HL-60 (cell line): ENCODE measurements at regions not wholly inside any gene's neighbourhood (a gene's known extent, or its start where the extent isn't known, plus 50 kb on each side); places are given as distances from the start of the nearest gene placed in this dataset.

Source experiments
- DNase-seq, 2 experiments: peaks; one replicate each; pipeline ENCODE4 v3.0.0-alpha.2; 2010 to 2020; ENCODE audit warnings: low read depth in 1 of 2, low spot score in 1 of 2
- H3K27ac ChIP-seq: fragments of 250-450 bp; sonication (Bioruptor Pico); replicated peaks from 2 replicates; pipeline ENCODE4 v1.5.1; 2020; ENCODE audit warnings: mild to moderate bottlenecking, moderate library complexity
- H3K27me3 ChIP-seq: fragments of 250-450 bp; sonication (Bioruptor Pico); 2 replicates; pipeline ENCODE4 v1.5.1; 2021; ENCODE audit warnings: mild to moderate bottlenecking, moderate library complexity; ENCODE audit not compliant: insufficient read depth, poor library complexity, severe bottlenecking
- H3K4me3 ChIP-seq: replicated peaks from 2 replicates; pipeline ENCODE4 v1.5.1; 2011; ENCODE audit warnings: mild to moderate bottlenecking, control low read depth, low read length; ENCODE audit not compliant: insufficient read depth
- CTCF ChIP-seq: IDR thresholded peaks from one replicate; pipeline ENCODE4 v1.5.1; 2011; ENCODE audit warnings: low read length, control low read depth, inconsistent platforms; ENCODE audit not compliant: insufficient read depth
- GABPA ChIP-seq: IDR thresholded peaks from 2 replicates; pipeline ENCODE4 v1.6.1; 2012; ENCODE audit warnings: low read depth
- POLR2AphosphoS5 ChIP-seq: IDR thresholded peaks from 2 replicates; pipeline ENCODE4 v1.6.1; 2012; ENCODE audit warnings: low read depth
- REST ChIP-seq: IDR thresholded peaks from 2 replicates; pipeline ENCODE4 v1.6.1; 2012; ENCODE audit warnings: low read depth; ENCODE audit not compliant: insufficient replicate concordance
- SPI1 ChIP-seq: IDR thresholded peaks from 2 replicates; pipeline ENCODE4 v1.6.1; 2012; ENCODE audit warnings: low read depth, mild to moderate bottlenecking, borderline replicate concordance

GRCh38 chr15:58355382-58355971, 76.3 kb upstream of the LIPC start:
- no peak for TF ChIP-seq SPI1
- TF ChIP-seq POLR2AphosphoS5: no peak
- no peak for TF ChIP-seq REST
- no peak for TF ChIP-seq GABPA
- no peak for TF ChIP-seq CTCF

GRCh38 chr15:58355973-58356372, 75.8 kb upstream of the LIPC start:
- H3K27ac ChIP-seq: no peak overlapping the region
- no peak for DNase-seq
- no peak overlapping the region for H3K4me3 ChIP-seq
- TF ChIP-seq REST (no peak), POLR2AphosphoS5 (no peak), CTCF (no peak), GABPA (no peak), SPI1 (no peak)
- H3K27me3 ChIP-seq: no peaks in the 10 kb centered on the region

More at GRCh38 chr15:58355382-58355971, 76.3 kb upstream of the LIPC start:
- Histone ChIP-seq H3K27ac (no peak overlapping the region), H3K4me3 (no peak overlapping the region), H3K27me3 (no peaks in the 10 kb centered on the region)
- no peak for DNase-seq

GRCh38 chr15:58357529-58358476, 74.0 kb upstream of the LIPC start:
- no peak for TF ChIP-seq GABPA
- TF ChIP-seq POLR2AphosphoS5: no peak
- TF ChIP-seq REST: no peak
- no peak for TF ChIP-seq SPI1
- no peak for TF ChIP-seq CTCF
- Histone ChIP-seq H3K27me3 (no peaks in the 10 kb centered on the region), H3K4me3 (no peak overlapping the region), H3K27ac (no peak overlapping the region)
- no peak for DNase-seq
